ENCODE measurements at regions not wholly inside any gene's neighbourhood (a gene's known extent, or its start where the extent isn't known, plus 50 kb on each side); places are given as distances from the start of the nearest gene placed in this dataset.
"Not testable (repeated sequence)": the region's sequence is repeated elsewhere in the genome, so short reads cannot be mapped to it uniquely, and the experiment has no call there.

GRCh38 chr1:207205614-207206061 lies 101.6 kb downstream of the C4BPA start:
- Histone ChIP-seq H3K27me3 (ENCODE audit: low read length) (no peaks in the 10 kb centered on the region), H3K36me3 (ENCODE audit: low read depth, low read length) (no peaks in the 10 kb centered on the region), H3K79me2 (ENCODE audit: low read length) (no peaks in the 10 kb centered on the region), H3K9me3 (ENCODE audit: low read length) (no peaks in the 10 kb centered on the region), H3K4me3 (ENCODE audit: low read length) (no peak overlapping the region), H4K20me1 (ENCODE audit: low read length) (no peaks in the 10 kb centered on the region), H3F3A (ENCODE audit: low read length, unreplicated experiment) (peaks cover 15% of the 10 kb centered on the region), H3K9me2 (replicated peaks; ENCODE audit: low read length) (no peaks in the 10 kb centered on the region), H3K9ac (ENCODE audit: low read length) (peak overlapping the region; percentile 14), H3K4me1 (ENCODE audit: insufficient read depth, low read length) (peaks cover 14% of the 10 kb centered on the region), H2AFZ (ENCODE audit: low read length) (peak overlapping the region; percentile 8), H3K27ac (ENCODE audit: low read length) (peak overlapping the region; percentile 74), H3K4me2 (ENCODE audit: low read length) (peak overlapping the region; percentile 21)
- BruUV-seq (replicated peaks): no TSS peak
- CTCF ChIA-PET: interaction anchor here (0.6 kb wide), 2 partner anchors 199 to 208 kb away, joined by 3 to 5 read pairs; no protein-coding TSS in a partner anchor
- POLR2A ChIA-PET (ENCODE audit: unreplicated experiment): interaction anchor here (0.6 to 1.0 kb wide), 2 partner anchors 115 to 126 kb away, joined by 4 to 5 read pairs; no protein-coding TSS in a partner anchor
- intact Hi-C loops (cut with micrococcal nuclease): loop anchor here (1.0 kb wide), 4 partner anchors 18 to 188 kb away; partner anchors contain the start of gene CD55
- DNase-seq (peak; percentile 31), ATAC-seq (peak; percentile 30)
- TF ChIP-seq EZH2 (IDR thresholded peaks at IDR 0.05; ENCODE audit: low read length, unreplicated experiment) (no peak), CTCF (conservative IDR thresholded peaks at IDR 0.05; ENCODE audit: low read depth, low read length) (no peak), EZH2phosphoT487 (IDR thresholded peaks at IDR 0.05; ENCODE audit: borderline replicate concordance, low read length) (no peak)

GRCh38 chr1:207208691-207209090 lies 104.7 kb downstream of the C4BPA start:
- H4K20me1 ChIP-seq (ENCODE audit: low read length); intact Hi-C loops (cut with micrococcal nuclease); H3K9me2 ChIP-seq (replicated peaks; ENCODE audit: low read length); H3K79me2 ChIP-seq (ENCODE audit: low read length); H3K4me2 ChIP-seq (ENCODE audit: low read length); H3K9me3 ChIP-seq (ENCODE audit: low read length); CTCF ChIA-PET; H3K9ac ChIP-seq (ENCODE audit: low read length); H3K4me3 ChIP-seq (ENCODE audit: low read length); H2AFZ ChIP-seq (ENCODE audit: low read length); H3K27me3 ChIP-seq (ENCODE audit: low read length); DNase-seq; H3K36me3 ChIP-seq (ENCODE audit: low read depth, low read length); BruUV-seq (replicated peaks); ATAC-seq; POLR2A ChIA-PET (ENCODE audit: unreplicated experiment); H3K27ac ChIP-seq (ENCODE audit: low read length): not testable (repeated sequence)
- H3K4me1 ChIP-seq (ENCODE audit: insufficient read depth, low read length): peaks cover 14% of the 10 kb centered on the region
- peaks cover 15% of the 10 kb centered on the region for H3F3A ChIP-seq (ENCODE audit: low read length, unreplicated experiment)

DNA sequence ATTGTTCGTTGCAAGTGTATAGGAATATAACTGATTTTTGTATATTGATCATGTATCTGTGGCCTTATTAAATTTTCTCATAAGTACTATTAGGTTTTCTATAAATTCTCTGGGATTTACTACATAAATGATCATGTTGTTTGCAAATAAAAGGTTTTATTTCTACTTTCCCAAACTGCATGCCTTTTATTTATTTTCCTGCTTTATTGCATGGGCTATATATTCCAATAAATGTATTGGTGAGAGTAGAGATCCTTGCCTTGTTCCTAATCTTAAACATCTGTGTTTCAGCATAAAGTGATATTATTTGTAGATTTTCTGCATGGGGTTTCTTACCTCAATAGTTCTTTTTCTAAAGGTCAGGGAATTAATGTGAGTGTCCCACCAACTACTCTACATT lies 107.0 kb upstream of the CD55 start:
- Histone ChIP-seq H3K4me3 (ENCODE audit: low read length) (no peak overlapping the region), H3K4me1 (ENCODE audit: insufficient read depth, low read length) (peaks cover 13% of the 10 kb centered on the region), H2AFZ (ENCODE audit: low read length) (no peak overlapping the region), H3K36me3 (ENCODE audit: low read depth, low read length) (no peaks in the 10 kb centered on the region), H3K9me2 (replicated peaks; ENCODE audit: low read length) (no peaks in the 10 kb centered on the region), H3K4me2 (ENCODE audit: low read length) (no peak overlapping the region), H3K27me3 (ENCODE audit: low read length) (no peaks in the 10 kb centered on the region), H3K9ac (ENCODE audit: low read length) (no peak overlapping the region), H3K79me2 (ENCODE audit: low read length) (no peaks in the 10 kb centered on the region), H4K20me1 (ENCODE audit: low read length) (no peaks in the 10 kb centered on the region), H3F3A (ENCODE audit: low read length, unreplicated experiment) (no peaks in the 10 kb centered on the region), H3K27ac (ENCODE audit: low read length) (no peak overlapping the region), H3K9me3 (ENCODE audit: low read length) (no peaks in the 10 kb centered on the region)
- ChIA-PET POLR2A (ENCODE audit: unreplicated experiment) (no interaction called here), CTCF (no interaction called here)
- no TSS peak for BruUV-seq (replicated peaks)
- no peak for TF ChIP-seq CTCF (conservative IDR thresholded peaks at IDR 0.05; ENCODE audit: low read depth, low read length)
- no peak for TF ChIP-seq EZH2phosphoT487 (IDR thresholded peaks at IDR 0.05; ENCODE audit: borderline replicate concordance, low read length)
- TF ChIP-seq EZH2 (IDR thresholded peaks at IDR 0.05; ENCODE audit: low read length, unreplicated experiment): no peak
- ATAC-seq (no peak), DNase-seq (no peak)
- intact Hi-C loops (cut with micrococcal nuclease): no loop called here
